Activated CD8-positive, alpha-beta T cell treated with anti-CD3 and anti-CD28 coated beads, Interleukin-2, amount 10 ng/mL, durations not matched to agents 7 days and 5 days (primary cell): ENCODE measurements at regions not wholly inside any gene's neighbourhood (a gene's known extent, or its start where the extent isn't known, plus 50 kb on each side); places are given as distances from the start of the nearest gene placed in this dataset.
"Not testable (repeated sequence)": the region's sequence is repeated elsewhere in the genome, so short reads cannot be mapped to it uniquely, and the experiment has no call there.

Experiments
- ATAC-seq: fragments of 150-1000 bp; cut with Tn5 transposase; one replicate; pipeline ENCODE4 v1.10.0; 2021; ENCODE audit warnings: moderate library complexity
- CTCF ChIA-PET: fragments of 350-600 bp; sonication (Branson Sonifier 250); formaldehyde crosslinking; loops from one replicate; lab custom pipeline; 2021; ENCODE audit warnings: antibody characterized with exemption; lab: Charles Lee
- POLR2A ChIA-PET: fragments of 350-600 bp; sonication (Branson Sonifier 250); formaldehyde crosslinking; loops from one replicate; lab custom pipeline; 2021; ENCODE audit warnings: antibody characterized with exemption; lab: Charles Lee
- DNase-seq: peaks from one replicate; pipeline ENCODE4 v3.0.0-alpha.2; 2020
- H3K27ac Mint-ChIP-seq: one replicate; pipeline ENCODE4 v1.8.0; 2021; ENCODE audit warnings: mild to moderate bottlenecking, mixed read lengths
- H3K27me3 Mint-ChIP-seq: one replicate; pipeline ENCODE4 v1.8.0; 2021; ENCODE audit warnings: low read depth, mixed read lengths
- H3K36me3 Mint-ChIP-seq: one replicate; pipeline ENCODE4 v1.8.0; 2021; ENCODE audit warnings: low read depth, mixed read lengths
- H3K4me1 Mint-ChIP-seq: one replicate; pipeline ENCODE4 v1.8.0; 2021; ENCODE audit warnings: low read depth, mixed read lengths
- H3K4me3 Mint-ChIP-seq: one replicate; pipeline ENCODE4 v1.8.0; 2021; ENCODE audit warnings: mild to moderate bottlenecking, mixed read lengths
- H3K9me3 Mint-ChIP-seq: one replicate; pipeline ENCODE4 v1.8.0; 2022; ENCODE audit warnings: mixed read lengths; ENCODE audit not compliant: insufficient read depth

GRCh38 chr7:90033850-90034249, 120.4 kb upstream of the STEAP1 start:
- ATAC-seq (no peak), DNase-seq (no peak)
- H3K27me3 Mint-ChIP-seq, result no peaks in the 10 kb centered on the region
- no peaks in the 10 kb centered on the region for H3K9me3 Mint-ChIP-seq
- no peaks in the 10 kb centered on the region for H3K4me1 Mint-ChIP-seq
- ChIA-PET POLR2A (no interaction called here), CTCF (no interaction called here)
- H3K4me3 Mint-ChIP-seq, result no peak overlapping the region
- H3K36me3 Mint-ChIP-seq, result no peaks in the 10 kb centered on the region
- H3K27ac Mint-ChIP-seq, result no peak overlapping the region

- no peaks in the 10 kb centered on the region for H3K4me1 Mint-ChIP-seq
- ChIA-PET POLR2A (no interaction called here), CTCF (no interaction called here)
- no peaks in the 10 kb centered on the region for H3K9me3 Mint-ChIP-seq
- ATAC-seq (no peak), DNase-seq (no peak)
- no peak overlapping the region for H3K4me3 Mint-ChIP-seq
- H3K27ac Mint-ChIP-seq, result no peak overlapping the region
- no peaks in the 10 kb centered on the region for H3K27me3 Mint-ChIP-seq
- H3K36me3 Mint-ChIP-seq, result no peaks in the 10 kb centered on the region
These were observed 101.2 kb upstream of the STEAP1 start for GRCh38 chr7:90053094-90053493.

GRCh38 chr7:90061077-90061476, 93.2 kb upstream of the STEAP1 start:
- Mint-ChIP-seq H3K4me1 (no peaks in the 10 kb centered on the region), H3K36me3 (no peaks in the 10 kb centered on the region), H3K9me3 (no peaks in the 10 kb centered on the region), H3K27me3 (peaks cover 3% of the 10 kb centered on the region), H3K27ac (no peak overlapping the region), H3K4me3 (no peak overlapping the region)
- CTCF ChIA-PET, result no interaction called here
- DNase-seq, result no peak
- ATAC-seq, result no peak
- POLR2A ChIA-PET, result no interaction called here

GRCh38 chr7:90064370-90064769, 89.9 kb upstream of the STEAP1 start:
- Mint-ChIP-seq H3K4me3 (no peak overlapping the region), H3K27ac (no peak overlapping the region), H3K9me3 (no peaks in the 10 kb centered on the region), H3K4me1 (no peaks in the 10 kb centered on the region), H3K27me3 (peaks cover 3% of the 10 kb centered on the region), H3K36me3 (no peaks in the 10 kb centered on the region)
- no peak for DNase-seq
- ATAC-seq, result no peak
- ChIA-PET CTCF (no interaction called here), POLR2A (no interaction called here)

GRCh38 chr7:90067171-90067570, 87.1 kb upstream of the STEAP1 start:
- ATAC-seq (no peak), DNase-seq (no peak)
- H3K27ac Mint-ChIP-seq, result no peak overlapping the region
- no peak overlapping the region for H3K4me3 Mint-ChIP-seq
- POLR2A ChIA-PET, result no interaction called here
- H3K4me1 Mint-ChIP-seq, result no peaks in the 10 kb centered on the region
- H3K36me3 Mint-ChIP-seq, result no peaks in the 10 kb centered on the region
- H3K9me3 Mint-ChIP-seq, result no peaks in the 10 kb centered on the region
- CTCF ChIA-PET, result no interaction called here
- H3K27me3 Mint-ChIP-seq, result no peaks in the 10 kb centered on the region

- ATAC-seq, DNase-seq, H3K36me3 Mint-ChIP-seq, CTCF ChIA-PET, H3K27me3 Mint-ChIP-seq, POLR2A ChIA-PET, H3K4me3 Mint-ChIP-seq, H3K4me1 Mint-ChIP-seq, H3K9me3 Mint-ChIP-seq, H3K27ac Mint-ChIP-seq: not testable (repeated sequence)
These were observed 84.0 kb upstream of the STEAP1 start for GRCh38 chr7:90070238-90070637.

GRCh38 chr7:90078921-90079320, 75.3 kb upstream of the STEAP1 start:
- H3K9me3 Mint-ChIP-seq, result no peaks in the 10 kb centered on the region
- no peak overlapping the region for H3K4me3 Mint-ChIP-seq
- ATAC-seq (no peak), DNase-seq (no peak)
- H3K36me3 Mint-ChIP-seq, result no peaks in the 10 kb centered on the region
- POLR2A ChIA-PET, result no interaction called here
- no peaks in the 10 kb centered on the region for H3K27me3 Mint-ChIP-seq
- no peak overlapping the region for H3K27ac Mint-ChIP-seq
- CTCF ChIA-PET, result no interaction called here
- no peaks in the 10 kb centered on the region for H3K4me1 Mint-ChIP-seq

- Mint-ChIP-seq H3K4me3 (no peak overlapping the region), H3K4me1 (no peaks in the 10 kb centered on the region), H3K36me3 (no peaks in the 10 kb centered on the region), H3K27me3 (no peaks in the 10 kb centered on the region), H3K9me3 (no peaks in the 10 kb centered on the region), H3K27ac (no peak overlapping the region)
- ATAC-seq, result no peak
- CTCF ChIA-PET, result no interaction called here
- no peak for DNase-seq
- POLR2A ChIA-PET, result no interaction called here
These were observed 72.6 kb upstream of the STEAP1 start for GRCh38 chr7:90081621-90082020.

GRCh38 chr7:90092506-90092905, 61.8 kb upstream of the STEAP1 start:
- H3K4me3 Mint-ChIP-seq, result no peak overlapping the region
- H3K4me1 Mint-ChIP-seq, result no peaks in the 10 kb centered on the region
- ChIA-PET POLR2A (no interaction called here), CTCF (no interaction called here)
- peaks cover 2% of the 10 kb centered on the region for H3K27me3 Mint-ChIP-seq
- no peaks in the 10 kb centered on the region for H3K36me3 Mint-ChIP-seq
- DNase-seq (no peak), ATAC-seq (no peak)
- no peaks in the 10 kb centered on the region for H3K9me3 Mint-ChIP-seq
- H3K27ac Mint-ChIP-seq, result no peak overlapping the region

- no peak for ATAC-seq
These were observed 60.2 kb upstream of the STEAP1 start for GRCh38 chr7:90094030-90094429.

More at GRCh38 chr7:90094030-90094429, 60.2 kb upstream of the STEAP1 start:
- Mint-ChIP-seq H3K4me1 (no peaks in the 10 kb centered on the region), H3K27me3 (peaks cover 2% of the 10 kb centered on the region), H3K27ac (no peak overlapping the region), H3K4me3 (no peak overlapping the region), H3K36me3 (no peaks in the 10 kb centered on the region), H3K9me3 (no peaks in the 10 kb centered on the region)
- CTCF ChIA-PET, result no interaction called here
- no peak for DNase-seq
- POLR2A ChIA-PET, result no interaction called here
